ENCODE measurements at regions not wholly inside any gene's neighbourhood (a gene's known extent, or its start where the extent isn't known, plus 50 kb on each side); places are given as distances from the start of the nearest gene placed in this dataset.

- peak in 1 of 2 experiments; percentile 5 for DNase-seq
Measured at GRCh38 chr3:135412475-135412874, 553.1 kb upstream of the PPP2R3A start.

- no peak for DNase-seq
Measured at GRCh38 chr3:135416182-135416581, 549.3 kb upstream of the PPP2R3A start.

GRCh38 chr3:135419155-135419554 lies 546.4 kb upstream of the PPP2R3A start:
- no peak for DNase-seq

- DNase-seq, result no peak
Measured at GRCh38 chr3:135426508-135426907, 539.0 kb upstream of the PPP2R3A start.

- no peak for DNase-seq
Measured at GRCh38 chr3:135432402-135432801, 533.1 kb upstream of the PPP2R3A start.

- DNase-seq, result peak in 1 of 2 experiments; percentile 17
Measured at GRCh38 chr3:135438889-135439597, 526.5 kb upstream of the PPP2R3A start.

- peak in 1 of 2 experiments; percentile 20 for DNase-seq
Measured at GRCh38 chr3:135439632-135440031, 525.9 kb upstream of the PPP2R3A start.

GRCh38 chr3:135440233-135440632 lies 525.3 kb upstream of the PPP2R3A start:
- DNase-seq, result no peak

- no peak for DNase-seq
Measured at GRCh38 chr3:135440746-135441145, 524.8 kb upstream of the PPP2R3A start.

GRCh38 chr3:135444058-135444457 lies 521.5 kb upstream of the PPP2R3A start:
- DNase-seq, result no peak

- no peak for DNase-seq
Measured at GRCh38 chr3:135447483-135447882, 518.0 kb upstream of the PPP2R3A start.

- no peak for DNase-seq
Measured at GRCh38 chr3:135448520-135448919, 517.0 kb upstream of the PPP2R3A start.

- no peak for DNase-seq
Measured at GRCh38 chr3:135449046-135449445, 516.5 kb upstream of the PPP2R3A start.

- DNase-seq, result no peak
Measured at GRCh38 chr3:135451037-135451785, 514.3 kb upstream of the PPP2R3A start.

- peak in 1 of 2 experiments; percentile 53 for DNase-seq
Measured at GRCh38 chr3:135452881-135453280, 512.6 kb upstream of the PPP2R3A start.

- DNase-seq, result peak; percentile 96 to 98
Measured at GRCh38 chr3:135453326-135453725, 512.2 kb upstream of the PPP2R3A start.

- DNase-seq, result no peak
Measured at GRCh38 chr3:135454890-135455289, 510.6 kb upstream of the PPP2R3A start.

- DNase-seq, result peak; percentile 74 to 89
Measured at GRCh38 chr3:135456108-135456790, 509.3 kb upstream of the PPP2R3A start.

- no peak for DNase-seq
Measured at GRCh38 chr3:135458541-135459322, 506.8 kb upstream of the PPP2R3A start.

GRCh38 chr3:135460273-135460672 lies 505.3 kb upstream of the PPP2R3A start:
- no peak for DNase-seq

GRCh38 chr3:135471911-135472310 lies 493.6 kb upstream of the PPP2R3A start:
- no peak for DNase-seq

- DNase-seq, result no peak
Measured at GRCh38 chr3:135473449-135473848, 492.1 kb upstream of the PPP2R3A start.

GRCh38 chr3:135487261-135487660 lies 478.3 kb upstream of the PPP2R3A start:
- no peak for DNase-seq
